Esophagus squamous epithelium (tissue), 4 donors: ENCODE measurements at regions not wholly inside any gene's neighbourhood (a gene's known extent, or its start where the extent isn't known, plus 50 kb on each side); places are given as distances from the start of the nearest gene placed in this dataset.

Source experiments
- POLR2A ChIP-seq, 4 donors: fragments of 450-650 bp; IDR thresholded peaks; one replicate each; pipeline ENCODE4 v1.6.1; 2017; ENCODE audit warnings: antibody characterized with exemption in 4 of 4, mild to moderate bottlenecking in 4 of 4, moderate library complexity in 3 of 4
- TF ChIP-seq, protein P1 (sequence below), 6 experiments: fragments of 450-650 bp in 4 of 6; fragments of 200-600 bp in 2 of 6; sonication (generic) in 2 of 6; IDR thresholded peaks; one replicate each; pipeline ENCODE4 v1.5.1; 2016 to 2019; ENCODE audit warnings: antibody characterized with exemption in 6 of 6, mild to moderate bottlenecking in 4 of 6, moderate library complexity in 4 of 6

GRCh38 chr10:131579251-131580071, 267.9 kb upstream of the TCERG1L start:
- TF ChIP-seq, protein P1, sequence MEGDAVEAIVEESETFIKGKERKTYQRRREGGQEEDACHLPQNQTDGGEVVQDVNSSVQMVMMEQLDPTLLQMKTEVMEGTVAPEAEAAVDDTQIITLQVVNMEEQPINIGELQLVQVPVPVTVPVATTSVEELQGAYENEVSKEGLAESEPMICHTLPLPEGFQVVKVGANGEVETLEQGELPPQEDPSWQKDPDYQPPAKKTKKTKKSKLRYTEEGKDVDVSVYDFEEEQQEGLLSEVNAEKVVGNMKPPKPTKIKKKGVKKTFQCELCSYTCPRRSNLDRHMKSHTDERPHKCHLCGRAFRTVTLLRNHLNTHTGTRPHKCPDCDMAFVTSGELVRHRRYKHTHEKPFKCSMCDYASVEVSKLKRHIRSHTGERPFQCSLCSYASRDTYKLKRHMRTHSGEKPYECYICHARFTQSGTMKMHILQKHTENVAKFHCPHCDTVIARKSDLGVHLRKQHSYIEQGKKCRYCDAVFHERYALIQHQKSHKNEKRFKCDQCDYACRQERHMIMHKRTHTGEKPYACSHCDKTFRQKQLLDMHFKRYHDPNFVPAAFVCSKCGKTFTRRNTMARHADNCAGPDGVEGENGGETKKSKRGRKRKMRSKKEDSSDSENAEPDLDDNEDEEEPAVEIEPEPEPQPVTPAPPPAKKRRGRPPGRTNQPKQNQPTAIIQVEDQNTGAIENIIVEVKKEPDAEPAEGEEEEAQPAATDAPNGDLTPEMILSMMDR (IDR thresholded peaks at IDR 0.05), result no peak
- no peak for TF ChIP-seq POLR2A (IDR thresholded peaks at IDR 0.05)
